OCI-LY7 (cell line): ENCODE measurements at regions not wholly inside any gene's neighbourhood (a gene's known extent, or its start where the extent isn't known, plus 50 kb on each side); places are given as distances from the start of the nearest gene placed in this dataset.

Experiments
- CTCF ChIP-seq: fragments of 200-600 bp; sonication (generic); conservative IDR thresholded peaks from 2 replicates; pipeline ENCODE4 v1.5.1; 2014; ENCODE audit warnings: mild to moderate bottlenecking, antibody characterized with exemption, low read length, moderate library complexity, mixed read lengths
- EZH2phosphoT487 ChIP-seq: fragments of 200-600 bp; sonication (generic); IDR thresholded peaks from 2 replicates; pipeline ENCODE4 v1.6.1; 2018; ENCODE audit warnings: low read depth, borderline replicate concordance, mild to moderate bottlenecking, mixed run types, antibody characterized with exemption, low read length, moderate library complexity, mixed read lengths

GRCh38 chr9:129419382-129419899, 201.5 kb downstream of the C9orf50 start:
- TF ChIP-seq CTCF (no peak), EZH2phosphoT487 (no peak)
